DMS 273 (cell line): ENCODE measurements at regions not wholly inside any gene's neighbourhood (a gene's known extent, or its start where the extent isn't known, plus 50 kb on each side); places are given as distances from the start of the nearest gene placed in this dataset.

Experiments used
- DNase-seq: peaks from one replicate; lab custom pipeline; 2025; ENCODE audit not compliant: unreplicated experiment; lab: John Stamatoyannopoulos, UW

GRCh38 chr13:62337109-62337880, 921.6 kb upstream of the PCDH20 start:
- DNase-seq: peak; percentile 17

GRCh38 chr13:62336507-62336906, 920.9 kb upstream of the PCDH20 start:
- DNase-seq: no peak

GRCh38 chr13:62333466-62333865, 917.8 kb upstream of the PCDH20 start:
- DNase-seq: no peak

- DNase-seq: no peak
These were observed 915.7 kb upstream of the PCDH20 start for GRCh38 chr13:62331384-62331783.

GRCh38 chr13:62327367-62327766, 911.7 kb upstream of the PCDH20 start:
- no peak for DNase-seq

GRCh38 chr13:62324842-62325241, 909.2 kb upstream of the PCDH20 start:
- DNase-seq: no peak

GRCh38 chr13:62321895-62322294, 906.2 kb upstream of the PCDH20 start:
- no peak for DNase-seq

GRCh38 chr13:62321139-62321538, 905.5 kb upstream of the PCDH20 start:
- DNase-seq: no peak

GRCh38 chr13:62320129-62321108, 904.8 kb upstream of the PCDH20 start:
- DNase-seq: peak; percentile 57

GRCh38 chr13:62309904-62310303, 894.3 kb upstream of the PCDH20 start:
- no peak for DNase-seq

- DNase-seq: no peak
These were observed 890.1 kb upstream of the PCDH20 start for GRCh38 chr13:62305756-62306155.

GRCh38 chr13:62302341-62302740, 886.7 kb upstream of the PCDH20 start:
- DNase-seq: no peak

GRCh38 chr13:62299988-62300387, 884.3 kb upstream of the PCDH20 start:
- no peak for DNase-seq

GRCh38 chr13:62296812-62297211, 881.2 kb upstream of the PCDH20 start:
- no peak for DNase-seq

GRCh38 chr13:62294244-62294643, 878.6 kb upstream of the PCDH20 start:
- no peak for DNase-seq

GRCh38 chr13:62292714-62293480, 877.2 kb upstream of the PCDH20 start:
- no peak for DNase-seq

- DNase-seq: no peak
These were observed 874.9 kb upstream of the PCDH20 start for GRCh38 chr13:62290542-62290941.

- DNase-seq: no peak
These were observed 872.1 kb upstream of the PCDH20 start for GRCh38 chr13:62287764-62288163.

- DNase-seq: no peak
These were observed 864.9 kb upstream of the PCDH20 start for GRCh38 chr13:62280590-62280989.

GRCh38 chr13:62278271-62278670, 862.6 kb upstream of the PCDH20 start:
- peak; percentile 4 for DNase-seq

- DNase-seq: peak; percentile 4
These were observed 836.1 kb upstream of the PCDH20 start for GRCh38 chr13:62251734-62252133.
